ENCODE measurements at regions not wholly inside any gene's neighbourhood (a gene's known extent, or its start where the extent isn't known, plus 50 kb on each side); places are given as distances from the start of the nearest gene placed in this dataset.
A peak's percentile ranks its signal among the peaks of the same experiment; 100 is the strongest.

- DNase-seq: no peak
Observed at GRCh38 chr5:68894673-68895072, 199.1 kb upstream of the SLC30A5 start.

GRCh38 chr5:68898951-68899471 is 194.8 kb upstream of the SLC30A5 start:
- DNase-seq: no peak

- no peak for DNase-seq
Observed at GRCh38 chr5:68911840-68912690, 181.7 kb upstream of the SLC30A5 start.

GRCh38 chr5:68915079-68915478 is 178.7 kb upstream of the SLC30A5 start:
- DNase-seq: no peak

GRCh38 chr5:68918306-68918705 is 175.5 kb upstream of the SLC30A5 start:
- no peak for DNase-seq

GRCh38 chr5:68919988-68920490 is 173.8 kb upstream of the SLC30A5 start:
- DNase-seq: no peak

GRCh38 chr5:68920888-68921287 is 172.9 kb upstream of the SLC30A5 start:
- no peak for DNase-seq

GRCh38 chr5:68922172-68922987 is 171.4 kb upstream of the SLC30A5 start:
- DNase-seq: no peak

GRCh38 chr5:68924481-68925145 is 169.2 kb upstream of the SLC30A5 start:
- DNase-seq: no peak

- no peak for DNase-seq
Observed at GRCh38 chr5:68928617-68929302, 165.1 kb upstream of the SLC30A5 start.

GRCh38 chr5:68930139-68930538 is 163.7 kb upstream of the SLC30A5 start:
- DNase-seq: no peak

- DNase-seq: peak; percentile 29
Observed at GRCh38 chr5:68932830-68933434, 160.9 kb upstream of the SLC30A5 start.

GRCh38 chr5:68942169-68942568 is 151.6 kb upstream of the SLC30A5 start:
- DNase-seq: no peak

GRCh38 chr5:68946728-68947127 is 147.1 kb upstream of the SLC30A5 start:
- no peak for DNase-seq

GRCh38 chr5:68947986-68948385 is 145.8 kb upstream of the SLC30A5 start:
- DNase-seq: no peak

- no peak for DNase-seq
Observed at GRCh38 chr5:68949256-68949655, 144.6 kb upstream of the SLC30A5 start.

- DNase-seq: no peak
Observed at GRCh38 chr5:68949711-68950110, 144.1 kb upstream of the SLC30A5 start.

- no peak for DNase-seq
Observed at GRCh38 chr5:68950125-68950524, 143.7 kb upstream of the SLC30A5 start.

- no peak for DNase-seq
Observed at GRCh38 chr5:68950930-68951329, 142.9 kb upstream of the SLC30A5 start.

- no peak for DNase-seq
Observed at GRCh38 chr5:68953231-68953874, 140.5 kb upstream of the SLC30A5 start.

GRCh38 chr5:68953875-68954617 is 139.8 kb upstream of the SLC30A5 start:
- no peak for DNase-seq

Measured in CD4-positive, alpha-beta T cell treated with Interleukin-10 for 1 hour (primary cell).